GM23338 (cell line): ENCODE measurements at regions not wholly inside any gene's neighbourhood (a gene's known extent, or its start where the extent isn't known, plus 50 kb on each side); places are given as distances from the start of the nearest gene placed in this dataset.

Experiments used
- ATAC-seq: fragments of 200-7000 bp; cut with Tn5 transposase; 3 replicates; pipeline ENCODE4 v1.9.1; 2020
- DNase-seq: peaks from one replicate; pipeline ENCODE4 v3.0.0-alpha.2; 2015; ENCODE audit warnings: low spot score
- H2AFZ ChIP-seq: fragments of 200-600 bp; sonication (generic); 2 replicates; pipeline ENCODE4 v1.8.0; 2016; ENCODE audit warnings: antibody characterized with exemption, mild to moderate bottlenecking, moderate library complexity
- H3F3A ChIP-seq: fragments of 200-600 bp; sonication (generic); replicated peaks from 2 replicates; pipeline ENCODE4 v1.8.0; 2017; ENCODE audit warnings: antibody characterized with exemption, mixed run types, low read depth
- H3K27ac ChIP-seq: fragments of 200-600 bp; sonication (generic); 2 replicates; pipeline ENCODE4 v1.6.1; 2016; ENCODE audit warnings: low read depth
- H3K27me3 ChIP-seq: fragments of 200-600 bp; sonication (generic); 2 replicates; pipeline ENCODE4 v1.8.0; 2016; ENCODE audit warnings: mild to moderate bottlenecking, mixed run types, moderate library complexity; ENCODE audit not compliant: insufficient read depth
- H3K36me3 ChIP-seq: fragments of 200-600 bp; sonication (generic); 2 replicates; pipeline ENCODE4 v1.8.0; 2016; ENCODE audit warnings: mild to moderate bottlenecking; ENCODE audit not compliant: insufficient read depth
- H3K4me1 ChIP-seq: fragments of 200-600 bp; sonication (generic); 2 replicates; pipeline ENCODE4 v1.8.0; 2016; ENCODE audit warnings: mild to moderate bottlenecking, moderate library complexity; ENCODE audit not compliant: insufficient read depth
- H3K4me2 ChIP-seq: fragments of 200-600 bp; sonication (generic); 2 replicates; pipeline ENCODE4 v1.7.1; 2017; ENCODE audit warnings: mixed run types
- H3K4me3 ChIP-seq: fragments of 200-600 bp; sonication (generic); 2 replicates; pipeline ENCODE4 v1.6.1; 2016; ENCODE audit warnings: mixed run types
- H3K79me2 ChIP-seq: fragments of 200-600 bp; sonication (generic); replicated peaks from 2 replicates; pipeline ENCODE4 v1.8.0; 2017; ENCODE audit warnings: mild to moderate bottlenecking; ENCODE audit not compliant: insufficient read depth
- H3K9me2 ChIP-seq: fragments of 200-600 bp; sonication (generic); 2 replicates; pipeline ENCODE4 v1.8.0; 2017; ENCODE audit not compliant: insufficient read depth
- H4K20me1 ChIP-seq: fragments of 200-600 bp; sonication (generic); replicated peaks from 2 replicates; pipeline ENCODE4 v1.8.0; 2017; ENCODE audit warnings: mild to moderate bottlenecking; ENCODE audit not compliant: insufficient read depth
- H3K27ac Mint-ChIP-seq: 2 replicates; pipeline ENCODE4 v1.8.0; 2020; ENCODE audit warnings: inconsistent platforms, mild to moderate bottlenecking, moderate library complexity, mixed read lengths
- H3K27me3 Mint-ChIP-seq: 3 replicates; pipeline ENCODE4 v1.8.0; 2022; ENCODE audit warnings: low read depth, mild to moderate bottlenecking, moderate library complexity, mixed read lengths, inconsistent platforms; ENCODE audit not compliant: insufficient read depth, poor library complexity
- H3K36me3 Mint-ChIP-seq: 3 replicates; pipeline ENCODE4 v1.8.0; 2021; ENCODE audit warnings: low read depth, mild to moderate bottlenecking, inconsistent platforms, moderate library complexity, mixed read lengths
- H3K4me1 Mint-ChIP-seq: 3 replicates; pipeline ENCODE4 v1.8.0; 2020; ENCODE audit warnings: mild to moderate bottlenecking, inconsistent platforms, mixed read lengths
- H3K4me3 Mint-ChIP-seq: 3 replicates; pipeline ENCODE4 v1.8.0; 2021; ENCODE audit warnings: moderate library complexity, mild to moderate bottlenecking, inconsistent platforms, mixed read lengths
- H3K9me3 Mint-ChIP-seq: 3 replicates; pipeline ENCODE4 v1.8.0; 2020; ENCODE audit warnings: moderate library complexity, mild to moderate bottlenecking, inconsistent platforms, mixed read lengths
- CTCF ChIP-seq, 2 experiments: fragments of 200-600 bp in 1 of 2; sonication (generic) in 1 of 2; conservative IDR thresholded peaks; 2 replicates each; pipeline versions ENCODE4 v1.5.1 to v1.6.1; 2016 to 2017; ENCODE audit warnings: antibody characterized with exemption in 2 of 2, low read depth in 2 of 2, mild to moderate bottlenecking in 2 of 2, moderate library complexity in 1 of 2
- ZNF462 ChIP-seq: fragments of 250-450 bp; sonication (Bioruptor Pico); IDR thresholded peaks from 2 replicates; pipeline ENCODE4 v1.5.0; 2020; ENCODE audit warnings: mild to moderate bottlenecking, moderate library complexity

GRCh38 chr1:167161242-167161641, 59.4 kb upstream of the POU2F1 start (continued):
- TF ChIP-seq ZNF462 (CRISPR knock-in tag), result no peak

DNA sequence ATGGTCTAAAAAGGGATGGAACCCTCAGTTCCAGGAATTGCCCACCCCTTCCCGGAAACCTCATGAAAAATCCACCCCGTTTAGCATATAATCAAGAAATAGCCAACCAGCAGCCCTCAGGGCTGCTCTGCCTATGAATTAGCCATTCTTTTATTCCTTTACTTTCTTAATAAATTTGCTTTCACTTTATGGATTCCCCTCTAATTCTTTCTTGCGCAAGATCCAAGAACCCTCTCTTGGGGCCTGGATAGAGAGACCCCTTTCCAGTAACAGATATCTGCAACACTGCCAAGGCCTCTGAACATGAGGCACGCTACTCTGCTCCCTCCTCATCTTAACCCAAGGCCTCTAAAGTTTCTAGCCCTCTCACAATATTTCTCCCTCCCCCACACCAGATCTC, 58.9 kb upstream of the POU2F1 start:
- no peaks in the 10 kb centered on the region; the same call in 1 of the 2 replicates for H3K9me2 ChIP-seq
- H3K27me3 ChIP-seq, result no peaks in the 10 kb centered on the region
- H3K9me3 Mint-ChIP-seq, result no peaks in the 10 kb centered on the region; the same call in 2 of the 3 replicates
- H3K4me2 ChIP-seq, result no peak overlapping the region
- H3K4me1 ChIP-seq, result peaks cover 63% of the 10 kb centered on the region
- ATAC-seq (no peak), DNase-seq (no peak)
- no peak overlapping the region for H3K27ac ChIP-seq
- no peaks in the 10 kb centered on the region for H3K36me3 ChIP-seq
- H3F3A ChIP-seq, result no peaks in the 10 kb centered on the region
- no peak overlapping the region for H3K4me3 Mint-ChIP-seq
- peaks cover 71% of the 10 kb centered on the region for H3K4me1 Mint-ChIP-seq
- H3K27ac Mint-ChIP-seq, result no peak overlapping the region
- TF ChIP-seq CTCF (conservative IDR thresholded peaks at IDR 0.05; ENCODE audit: low read depth in 2 of 2), result no peak
- peaks cover 22% of the 10 kb centered on the region for H3K36me3 Mint-ChIP-seq
- H3K4me3 ChIP-seq, result no peak overlapping the region
- H3K79me2 ChIP-seq, result no peaks in the 10 kb centered on the region
- H4K20me1 ChIP-seq, result no peaks in the 10 kb centered on the region
- H2AFZ ChIP-seq, result no peak overlapping the region
- H3K27me3 Mint-ChIP-seq, result peaks cover 6% of the 10 kb centered on the region
